Upper lobe of left lung (tissue), 6 donors: ENCODE measurements at regions not wholly inside any gene's neighbourhood (a gene's known extent, or its start where the extent isn't known, plus 50 kb on each side); places are given as distances from the start of the nearest gene placed in this dataset.
A peak's percentile ranks its signal among the peaks of the same experiment; 100 is the strongest.

Source experiments
- ATAC-seq, 2 donors: fragments of 200-7000 bp; cut with Tn5 transposase; one replicate each; pipeline ENCODE4 v1.9.1; 2022; ENCODE audit warnings: mild to moderate bottlenecking in 2 of 2, moderate library complexity in 2 of 2; ENCODE audit not compliant: low FRiP score in 2 of 2
- DNase-seq, 2 donors: peaks; one replicate each; pipeline ENCODE4 v3.0.0-alpha.2; 2019 to 2020
- H3K27ac ChIP-seq, 4 donors: fragments of 200-600 bp; sonication (generic); one replicate each; pipeline ENCODE4 v1.5.1; 2016 to 2019
- H3K27me3 ChIP-seq, 4 donors: fragments of 200-600 bp; sonication (generic); one replicate each; pipeline ENCODE4 v1.5.1; 2017 to 2019
- H3K36me3 ChIP-seq, 4 donors: fragments of 200-600 bp; sonication (generic); one replicate each; pipeline ENCODE4 v1.5.1; 2016 to 2019
- H3K4me1 ChIP-seq, 4 donors: fragments of 200-600 bp; sonication (generic); one replicate each; pipeline ENCODE4 v1.5.1; 2018 to 2019
- H3K4me3 ChIP-seq, 4 donors: fragments of 200-600 bp; sonication (generic); one replicate each; pipeline ENCODE4 v1.5.1; 2017 to 2019; ENCODE audit warnings: mild to moderate bottlenecking in 2 of 4, moderate library complexity in 1 of 4
- H3K9me3 ChIP-seq, 4 donors: fragments of 200-600 bp; sonication (generic); one replicate each; pipeline ENCODE4 v1.5.1; 2018 to 2019
- CTCF ChIP-seq, 6 experiments: fragments of 450-650 bp in 4 of 6; fragments of 200-600 bp in 2 of 6; sonication (generic) in 2 of 6; IDR thresholded peaks; one replicate each; pipeline ENCODE4 v1.5.1; 2016 to 2019; ENCODE audit warnings: antibody characterized with exemption in 6 of 6
- EP300 ChIP-seq, 4 donors: sonication (generic); formaldehyde crosslinking; IDR thresholded peaks; one replicate each; pipeline ENCODE4 v1.5.1; 2017; ENCODE audit warnings: antibody characterized with exemption in 4 of 4, control low read depth in 2 of 4
- POLR2A ChIP-seq, 4 donors: fragments of 450-650 bp; IDR thresholded peaks; one replicate each; pipeline ENCODE4 v1.5.1; 2016 to 2017; ENCODE audit warnings: antibody characterized with exemption in 4 of 4, mild to moderate bottlenecking in 2 of 4
- POLR2AphosphoS5 ChIP-seq, 2 donors: sonication (generic); formaldehyde crosslinking; IDR thresholded peaks; one replicate each; pipeline ENCODE4 v1.5.1; 2017; ENCODE audit warnings: antibody characterized with exemption in 2 of 2
- WGBS, 2 donors: methylation state at CpG; one replicate each; pipeline ENCODE4 v1.1.5; 2017 to 2018; 5-methylcytosine and 5-hydroxymethylcytosine counted together
- donor health status: DM: no; HTN: no; CAD: no; lungs with moderate emphysema.
- donor health status: DM: no; HTN: yes; CAD: no; lungs with severe emphysema.

- Histone ChIP-seq H3K27me3 (no peaks in the 10 kb centered on the region), H3K36me3 (no peaks in the 10 kb centered on the region), H3K27ac (no peak overlapping the region), H3K4me1 (no peaks in the 10 kb centered on the region), H3K9me3 (no peaks in the 10 kb centered on the region), H3K4me3 (no peak overlapping the region)
- no peak for ATAC-seq
- no peak for TF ChIP-seq EP300 (IDR thresholded peaks at IDR 0.05)
- DNase-seq: no peak
- WGBS, 2 donors: 85 to 89% methylated on average over 8 of the region's 8 CpGs
Observed at GRCh38 chr4:79023799-79024770, 84.8 kb upstream of the PAQR3 start.

GRCh38 chr4:79022529-79022928, 83.3 kb upstream of the PAQR3 start:
- H3K36me3 ChIP-seq: no peaks in the 10 kb centered on the region
- no peak overlapping the region for H3K27ac ChIP-seq
- H3K4me1 ChIP-seq: no peaks in the 10 kb centered on the region
- no peaks in the 10 kb centered on the region for H3K27me3 ChIP-seq
- no peaks in the 10 kb centered on the region for H3K9me3 ChIP-seq
- peak in 1 of 2 donors; percentile 47 for DNase-seq
- H3K4me3 ChIP-seq: no peak overlapping the region
- ATAC-seq: no peak
- WGBS, 2 donors: 86 to 87% methylated on average over 9 of the region's 9 CpGs
- TF ChIP-seq POLR2A (IDR thresholded peaks at IDR 0.05) (no peak), CTCF (IDR thresholded peaks at IDR 0.05) (no peak), EP300 (IDR thresholded peaks at IDR 0.05) (no peak), POLR2AphosphoS5 (IDR thresholded peaks at IDR 0.05) (no peak)

GRCh38 chr4:79017481-79017880, 78.2 kb upstream of the PAQR3 start:
- no peak for DNase-seq
- ATAC-seq: no peak
- Histone ChIP-seq H3K4me1 (no peaks in the 10 kb centered on the region), H3K4me3 (no peak overlapping the region), H3K27me3 (no peaks in the 10 kb centered on the region), H3K36me3 (no peaks in the 10 kb centered on the region), H3K9me3 (no peaks in the 10 kb centered on the region), H3K27ac (no peak overlapping the region)
- 60 to 73% methylated on average over 1 of the region's 1 CpG for WGBS, 2 donors
- TF ChIP-seq POLR2AphosphoS5 (IDR thresholded peaks at IDR 0.05): no peak
- no peak for TF ChIP-seq EP300 (IDR thresholded peaks at IDR 0.05)
- TF ChIP-seq CTCF (IDR thresholded peaks at IDR 0.05): no peak
- TF ChIP-seq POLR2A (IDR thresholded peaks at IDR 0.05): no peak

GRCh38 chr4:79016878-79017277, 77.6 kb upstream of the PAQR3 start:
- Histone ChIP-seq H3K9me3 (no peaks in the 10 kb centered on the region), H3K36me3 (no peaks in the 10 kb centered on the region), H3K4me3 (no peak overlapping the region), H3K4me1 (no peaks in the 10 kb centered on the region), H3K27me3 (no peaks in the 10 kb centered on the region), H3K27ac (no peak overlapping the region)
- DNase-seq (no peak), ATAC-seq (peak in 1 of 2 donors; percentile 15)
- TF ChIP-seq CTCF (IDR thresholded peaks at IDR 0.05): no peak
- TF ChIP-seq POLR2A (IDR thresholded peaks at IDR 0.05): no peak
- no peak for TF ChIP-seq POLR2AphosphoS5 (IDR thresholded peaks at IDR 0.05)
- TF ChIP-seq EP300 (IDR thresholded peaks at IDR 0.05): no peak
- WGBS, 2 donors: 50 to 85% methylated on average over 1 to 3 of the region's 3 CpGs

- H3K4me1 ChIP-seq: no peaks in the 10 kb centered on the region
- DNase-seq (no peak), ATAC-seq (no peak)
- H3K27me3 ChIP-seq: no peaks in the 10 kb centered on the region
- no peak overlapping the region for H3K27ac ChIP-seq
- H3K9me3 ChIP-seq: no peaks in the 10 kb centered on the region
- WGBS, 2 donors: 83 to 94% methylated on average over 2 of the region's 2 CpGs
- H3K36me3 ChIP-seq: no peaks in the 10 kb centered on the region
- TF ChIP-seq POLR2A (IDR thresholded peaks at IDR 0.05): no peak
- no peak for TF ChIP-seq POLR2AphosphoS5 (IDR thresholded peaks at IDR 0.05)
- TF ChIP-seq EP300 (IDR thresholded peaks at IDR 0.05): no peak
- no peak for TF ChIP-seq CTCF (IDR thresholded peaks at IDR 0.05)
- H3K4me3 ChIP-seq: no peak overlapping the region
Observed at GRCh38 chr4:79015411-79015810, 76.2 kb upstream of the PAQR3 start.
